NCI-H1694 (cell line): ENCODE measurements at regions not wholly inside any gene's neighbourhood (a gene's known extent, or its start where the extent isn't known, plus 50 kb on each side); places are given as distances from the start of the nearest gene placed in this dataset.

Source experiments
- DNase-seq: peaks from one replicate; lab custom pipeline; 2025; lab: John Stamatoyannopoulos, UW

GRCh38 chrX:10288373-10288975 is 131.7 kb downstream of the CLCN4 start:
- DNase-seq: no peak

- no peak for DNase-seq
These were observed 139.8 kb downstream of the CLCN4 start for GRCh38 chrX:10296576-10296975.

GRCh38 chrX:10310511-10310910 is 153.7 kb downstream of the CLCN4 start:
- no peak for DNase-seq

GRCh38 chrX:10314530-10315104 is 157.8 kb downstream of the CLCN4 start:
- DNase-seq: no peak

GRCh38 chrX:10325611-10326010 is 168.8 kb downstream of the CLCN4 start:
- no peak for DNase-seq

- no peak for DNase-seq
These were observed 169.8 kb downstream of the CLCN4 start for GRCh38 chrX:10326578-10326977.

- DNase-seq: no peak
These were observed 170.9 kb downstream of the CLCN4 start for GRCh38 chrX:10327651-10328050.

GRCh38 chrX:10329984-10330383 is 173.2 kb downstream of the CLCN4 start:
- no peak for DNase-seq

- DNase-seq: no peak
These were observed 184.5 kb downstream of the CLCN4 start for GRCh38 chrX:10341309-10341708.

- no peak for DNase-seq
These were observed 193.4 kb downstream of the CLCN4 start for GRCh38 chrX:10350221-10350620.

GRCh38 chrX:10350981-10351380 is 194.2 kb downstream of the CLCN4 start:
- DNase-seq: no peak

GRCh38 chrX:10352536-10352935 is 195.8 kb downstream of the CLCN4 start:
- no peak for DNase-seq

GRCh38 chrX:10356979-10357378 is 200.2 kb downstream of the CLCN4 start:
- no peak for DNase-seq

- DNase-seq: no peak
These were observed 202.2 kb downstream of the CLCN4 start for GRCh38 chrX:10358958-10359357.

- DNase-seq: peak; percentile 36
These were observed 203.3 kb downstream of the CLCN4 start for GRCh38 chrX:10360116-10360515.

- no peak for DNase-seq
These were observed 208.9 kb downstream of the CLCN4 start for GRCh38 chrX:10365532-10366265.

- DNase-seq: no peak
These were observed 210.6 kb downstream of the CLCN4 start for GRCh38 chrX:10367406-10367805.

GRCh38 chrX:10370976-10371375 is 214.2 kb downstream of the CLCN4 start:
- no peak for DNase-seq

GRCh38 chrX:10377427-10377826 is 220.7 kb downstream of the CLCN4 start:
- DNase-seq: no peak

- DNase-seq: no peak
These were observed 223.1 kb downstream of the CLCN4 start for GRCh38 chrX:10379878-10380277.

GRCh38 chrX:10380300-10380699 is 223.5 kb downstream of the CLCN4 start:
- no peak for DNase-seq

- DNase-seq: no peak
These were observed 224.4 kb downstream of the CLCN4 start for GRCh38 chrX:10381193-10381592.

- no peak for DNase-seq
These were observed 230.2 kb downstream of the CLCN4 start for GRCh38 chrX:10387011-10387410.

GRCh38 chrX:10390187-10390586 is 230.2 kb downstream of the MID1 start:
- DNase-seq: no peak
